SK-N-SH treated with all-trans-retinoic acid at 6 μM for 48 hours (cell line): ENCODE measurements at regions not wholly inside any gene's neighbourhood (a gene's known extent, or its start where the extent isn't known, plus 50 kb on each side); places are given as distances from the start of the nearest gene placed in this dataset.

ENCODE experiments used
- BACH2 ChIP-seq: fragments of 250-450 bp; sonication (Bioruptor Pico); IDR thresholded peaks from 2 replicates; pipeline ENCODE4 v1.9.0; 2021; ENCODE audit warnings: mild to moderate bottlenecking, borderline replicate concordance
- CREB5 ChIP-seq: fragments of 250-450 bp; sonication (Bioruptor Pico); IDR thresholded peaks from 2 replicates; pipeline ENCODE4 v1.5.1; 2020; ENCODE audit warnings: low read depth, mild to moderate bottlenecking, moderate library complexity
- CSRNP3 ChIP-seq: fragments of 250-450 bp; sonication (Bioruptor Pico); IDR thresholded peaks from 2 replicates; pipeline ENCODE4 v1.5.1; 2021; ENCODE audit warnings: mild to moderate bottlenecking, moderate library complexity
- ISL1 ChIP-seq: fragments of 250-450 bp; sonication (Bioruptor Pico); IDR thresholded peaks from 2 replicates; pipeline ENCODE4 v2.1.2; 2022; ENCODE audit warnings: mild to moderate bottlenecking, moderate library complexity
- PATZ1 ChIP-seq: fragments of 250-450 bp; sonication (Bioruptor Pico); IDR thresholded peaks from 2 replicates; pipeline ENCODE4 v1.8.0; 2020; ENCODE audit warnings: mild to moderate bottlenecking, moderate library complexity, borderline replicate concordance
- POU6F1 ChIP-seq: fragments of 250-450 bp; sonication (Bioruptor Pico); IDR thresholded peaks from 2 replicates; pipeline ENCODE4 v1.8.0; 2021; ENCODE audit warnings: low read depth, mild to moderate bottlenecking, moderate library complexity, borderline replicate concordance
- RARB ChIP-seq: fragments of 250-450 bp; sonication (Bioruptor Pico); IDR thresholded peaks from 2 replicates; pipeline ENCODE4 v1.8.0; 2021; ENCODE audit warnings: mild to moderate bottlenecking, moderate library complexity
- TOX ChIP-seq: fragments of 250-450 bp; sonication (Bioruptor Pico); IDR thresholded peaks from 2 replicates; pipeline ENCODE4 v1.8.0; 2021; ENCODE audit warnings: mild to moderate bottlenecking, moderate library complexity, borderline replicate concordance
- TSHZ2 ChIP-seq: fragments of 250-450 bp; sonication (Bioruptor Pico); IDR thresholded peaks from 2 replicates; pipeline ENCODE4 v1.5.0; 2020; ENCODE audit warnings: mild to moderate bottlenecking, moderate library complexity
- ZC3H10 ChIP-seq: fragments of 250-450 bp; sonication (Bioruptor Pico); IDR thresholded peaks from 2 replicates; pipeline ENCODE4 v1.5.1; 2021; ENCODE audit warnings: mild to moderate bottlenecking, moderate library complexity
- ZNF565 ChIP-seq: fragments of 450-650 bp; formaldehyde crosslinking; conservative IDR thresholded peaks from 2 replicates; pipeline ENCODE4 v1.5.0; 2020; ENCODE audit warnings: low read depth, mild to moderate bottlenecking, moderate library complexity
- ZNF70 ChIP-seq: fragments of 450-650 bp; formaldehyde crosslinking; IDR thresholded peaks from 2 replicates; pipeline ENCODE4 v1.5.0; 2020; ENCODE audit warnings: mild to moderate bottlenecking, moderate library complexity

- TF ChIP-seq ZNF565 (CRISPR knock-in tag) (no peak), CSRNP3 (no peak), ISL1 (CRISPR knock-in tag) (no peak), ZNF70 (CRISPR knock-in tag) (no peak), PATZ1 (CRISPR knock-in tag) (no peak), BACH2 (CRISPR knock-in tag) (no peak), ZC3H10 (CRISPR knock-in tag) (no peak), TOX (CRISPR knock-in tag) (no peak), POU6F1 (no peak), RARB (CRISPR knock-in tag) (no peak), TSHZ2 (no peak), CREB5 (no peak)
Observed at GRCh38 chr1:99131546-99131945, 126.9 kb upstream of the PLPPR5 start.
